WTC11 (cell line): ENCODE measurements at regions not wholly inside any gene's neighbourhood (a gene's known extent, or its start where the extent isn't known, plus 50 kb on each side); places are given as distances from the start of the nearest gene placed in this dataset.

Experiments used
- ATAC-seq: fragments of 200-7000 bp; cut with Tn5 transposase; 2 replicates; pipeline ENCODE4 v1.10.0; 2021; ENCODE audit warnings: mild to moderate bottlenecking, moderate library complexity
- CTCF ChIA-PET: fragments of 300-600 bp; sonication (Branson Sonifier 250); formaldehyde crosslinking; loops from one replicate; lab custom pipeline; 2021; ENCODE audit warnings: antibody characterized with exemption; lab: Charles Lee
- POLR2A ChIA-PET: fragments of 350-600 bp; sonication (Branson Sonifier 250); formaldehyde crosslinking; loops from one replicate; lab custom pipeline; 2021; ENCODE audit warnings: antibody characterized with exemption; lab: Charles Lee
- DNase-seq: peaks from one replicate; pipeline ENCODE4 v3.0.0; 2021; ENCODE audit warnings: low spot score
- H3K27ac Mint-ChIP-seq: 2 replicates; pipeline ENCODE4 v1.8.0; 2021; ENCODE audit warnings: mixed read lengths
- H3K27me3 Mint-ChIP-seq: 2 replicates; pipeline ENCODE4 v1.8.0; 2021; ENCODE audit warnings: low read depth, mild to moderate bottlenecking, moderate library complexity, mixed read lengths
- H3K36me3 Mint-ChIP-seq: 2 replicates; pipeline ENCODE4 v1.8.0; 2021; ENCODE audit warnings: mixed read lengths
- H3K4me1 Mint-ChIP-seq: 2 replicates; pipeline ENCODE4 v1.8.0; 2022; ENCODE audit warnings: mixed read lengths
- H3K4me3 Mint-ChIP-seq: 2 replicates; pipeline ENCODE4 v1.8.0; 2021; ENCODE audit warnings: mild to moderate bottlenecking, moderate library complexity, mixed read lengths
- H3K9me3 Mint-ChIP-seq: 2 replicates; pipeline ENCODE4 v1.8.0; 2021; ENCODE audit warnings: mixed read lengths
- AFF4 ChIP-seq: sonication (generic); formaldehyde crosslinking; IDR thresholded peaks from 2 replicates; pipeline ENCODE4 v1.8.1; 2023; ENCODE audit warnings: mild to moderate bottlenecking, missing genetic modification reagents, borderline replicate concordance
- ATF2 ChIP-seq: sonication (generic); formaldehyde crosslinking; IDR thresholded peaks from 2 replicates; pipeline ENCODE4 v1.8.1; 2022; ENCODE audit warnings: low read depth, missing genetic modification reagents, borderline replicate concordance
- FOXJ3 ChIP-seq: sonication (generic); formaldehyde crosslinking; IDR thresholded peaks from 2 replicates; pipeline ENCODE4 v1.9.0; 2021; ENCODE audit warnings: missing genetic modification reagents, mild to moderate bottlenecking, borderline replicate concordance
- FOXP1 ChIP-seq: sonication (generic); formaldehyde crosslinking; IDR thresholded peaks from 2 replicates; pipeline ENCODE4 v1.8.0; 2022; ENCODE audit warnings: missing genetic modification reagents, mild to moderate bottlenecking, moderate library complexity, borderline replicate concordance
- GTF2I ChIP-seq: fragments of 250-450 bp; sonication (Bioruptor Pico); conservative IDR thresholded peaks from 2 replicates; pipeline ENCODE4 v1.4.0; 2021; ENCODE audit warnings: mild to moderate bottlenecking
- HMGXB4 ChIP-seq: sonication (generic); formaldehyde crosslinking; IDR thresholded peaks from 2 replicates; pipeline ENCODE4 v1.8.1; 2023; ENCODE audit warnings: mild to moderate bottlenecking, moderate library complexity, missing genetic modification reagents
- IRF2 ChIP-seq: sonication (generic); formaldehyde crosslinking; IDR thresholded peaks from 2 replicates; pipeline ENCODE4 v1.8.0; 2022; ENCODE audit warnings: low read depth, missing genetic modification reagents, borderline replicate concordance
- JUN ChIP-seq: sonication (generic); formaldehyde crosslinking; IDR thresholded peaks from 2 replicates; pipeline ENCODE4 v1.8.0; 2023; ENCODE audit warnings: mild to moderate bottlenecking, missing genetic modification reagents
- NFE2L1 ChIP-seq: sonication (generic); formaldehyde crosslinking; IDR thresholded peaks from 2 replicates; pipeline ENCODE4 v1.8.1; 2023; ENCODE audit warnings: missing genetic modification reagents
- OVOL2 ChIP-seq: fragments of 250-450 bp; sonication (Bioruptor Pico); IDR thresholded peaks from 2 replicates; pipeline ENCODE4 v1.9.0; 2021; ENCODE audit warnings: mild to moderate bottlenecking, borderline replicate concordance
- PRDM15 ChIP-seq: sonication (generic); formaldehyde crosslinking; IDR thresholded peaks from 2 replicates; pipeline ENCODE4 v1.8.0; 2022; ENCODE audit warnings: missing genetic modification reagents
- SMAD3 ChIP-seq: sonication (generic); formaldehyde crosslinking; IDR thresholded peaks from 2 replicates; pipeline ENCODE4 v1.8.0; 2022; ENCODE audit warnings: missing genetic modification reagents, mild to moderate bottlenecking, borderline replicate concordance
- STAT6 ChIP-seq: sonication (generic); formaldehyde crosslinking; conservative IDR thresholded peaks from 2 replicates; pipeline ENCODE4 v1.8.1; 2023; ENCODE audit warnings: mild to moderate bottlenecking, low read depth, missing genetic modification reagents, moderate library complexity
- ZBTB21 ChIP-seq: sonication (generic); formaldehyde crosslinking; IDR thresholded peaks from 2 replicates; pipeline ENCODE4 v1.8.1; 2023; ENCODE audit warnings: mild to moderate bottlenecking, missing genetic modification reagents, borderline replicate concordance
- ZBTB43 ChIP-seq: sonication (generic); formaldehyde crosslinking; IDR thresholded peaks from 2 replicates; pipeline ENCODE4 v1.8.1; 2023; ENCODE audit warnings: mild to moderate bottlenecking, missing genetic modification reagents
- ZNF121 ChIP-seq: sonication (generic); formaldehyde crosslinking; IDR thresholded peaks from 2 replicates; pipeline ENCODE4 v1.8.0; 2023; ENCODE audit warnings: missing genetic modification reagents
- ZNF423 ChIP-seq: fragments of 250-450 bp; sonication (Bioruptor Pico); IDR thresholded peaks from 2 replicates; pipeline ENCODE4 v2.1.2; 2022; ENCODE audit warnings: mild to moderate bottlenecking, moderate library complexity

- DNase-seq (no peak), ATAC-seq (no peak)
- no peaks in the 10 kb centered on the region for H3K36me3 Mint-ChIP-seq
- H3K4me1 Mint-ChIP-seq: peaks cover 34% of the 10 kb centered on the region
- TF ChIP-seq OVOL2 (no peak), HMGXB4 (CRISPR knock-in tag) (no peak), STAT6 (CRISPR knock-in tag) (no peak), SMAD3 (CRISPR knock-in tag) (no peak), AFF4 (CRISPR knock-in tag) (no peak)
- POLR2A ChIA-PET: no interaction called here
- H3K27ac Mint-ChIP-seq: no peak overlapping the region
- H3K27me3 Mint-ChIP-seq: no peaks in the 10 kb centered on the region
- no peaks in the 10 kb centered on the region for H3K9me3 Mint-ChIP-seq
- CTCF ChIA-PET: interaction anchor here (1.6 kb wide), 1 partner anchor 62 kb away, joined by 4 read pairs; no protein-coding TSS in a partner anchor
- H3K4me3 Mint-ChIP-seq: no peak overlapping the region
These were observed 267.6 kb downstream of the ADGRD1 start for GRCh38 chr12:131221061-131221956.

GRCh38 chr12:131221957-131222328 lies 268.2 kb downstream of the ADGRD1 start:
- no peak overlapping the region for H3K4me3 Mint-ChIP-seq
- ChIA-PET CTCF (interaction anchor here (1.6 kb wide), 1 partner anchor 62 kb away, joined by 4 read pairs; no protein-coding TSS in a partner anchor), POLR2A (no interaction called here)
- DNase-seq (no peak), ATAC-seq (no peak)
- no peaks in the 10 kb centered on the region for H3K27me3 Mint-ChIP-seq
- H3K36me3 Mint-ChIP-seq: no peaks in the 10 kb centered on the region
- H3K27ac Mint-ChIP-seq: no peak overlapping the region
- H3K9me3 Mint-ChIP-seq: no peaks in the 10 kb centered on the region
- peaks cover 32% of the 10 kb centered on the region for H3K4me1 Mint-ChIP-seq
- TF ChIP-seq JUN (no peak), PRDM15 (no peak), NFE2L1 (CRISPR knock-in tag) (no peak), ATF2 (CRISPR knock-in tag) (no peak), FOXP1 (CRISPR knock-in tag) (no peak), ZBTB21 (CRISPR knock-in tag) (no peak), GTF2I (no peak), IRF2 (CRISPR knock-in tag) (no peak), ZNF121 (CRISPR knock-in tag) (no peak), ZNF423 (CRISPR knock-in tag) (no peak), FOXJ3 (no peak), ZBTB43 (CRISPR knock-in tag) (no peak)
